ENCODE measurements at regions not wholly inside any gene's neighbourhood (a gene's known extent, or its start where the extent isn't known, plus 50 kb on each side); places are given as distances from the start of the nearest gene placed in this dataset.
"Not testable (repeated sequence)": the region's sequence is repeated elsewhere in the genome, so short reads cannot be mapped to it uniquely, and the experiment has no call there.

- no peak for DNase-seq
These were observed 119.2 kb upstream of the ANK3 start for GRCh38 chr10:60508831-60509230.

GRCh38 chr10:60508037-60508436 lies 118.4 kb upstream of the ANK3 start:
- no peak for DNase-seq

GRCh38 chr10:60502621-60503020 lies 112.9 kb upstream of the ANK3 start:
- DNase-seq, result no peak

- DNase-seq, result no peak
These were observed 109.3 kb upstream of the ANK3 start for GRCh38 chr10:60498985-60499384.

DNA sequence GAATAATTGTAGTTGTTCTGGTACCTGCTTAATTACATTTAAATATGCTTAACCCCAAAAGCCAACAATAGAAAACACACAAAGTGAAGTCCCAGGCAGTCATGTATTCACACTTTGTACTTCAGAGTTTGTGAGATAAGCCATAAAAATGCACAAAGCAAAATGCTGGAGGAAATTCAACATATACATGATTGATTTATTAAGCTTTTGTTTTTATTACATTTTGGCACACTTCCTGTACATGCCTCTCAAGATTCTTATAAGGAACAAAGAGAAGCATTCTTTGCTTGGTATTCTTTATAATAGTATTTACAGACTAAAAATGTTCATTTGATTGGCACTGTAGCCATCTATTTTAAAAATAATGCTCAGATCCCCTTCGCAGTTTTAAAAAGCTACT lies 107.7 kb upstream of the ANK3 start:
- no peak for DNase-seq

- no peak for DNase-seq
These were observed 106.5 kb upstream of the ANK3 start for GRCh38 chr10:60496181-60496580.

DNA sequence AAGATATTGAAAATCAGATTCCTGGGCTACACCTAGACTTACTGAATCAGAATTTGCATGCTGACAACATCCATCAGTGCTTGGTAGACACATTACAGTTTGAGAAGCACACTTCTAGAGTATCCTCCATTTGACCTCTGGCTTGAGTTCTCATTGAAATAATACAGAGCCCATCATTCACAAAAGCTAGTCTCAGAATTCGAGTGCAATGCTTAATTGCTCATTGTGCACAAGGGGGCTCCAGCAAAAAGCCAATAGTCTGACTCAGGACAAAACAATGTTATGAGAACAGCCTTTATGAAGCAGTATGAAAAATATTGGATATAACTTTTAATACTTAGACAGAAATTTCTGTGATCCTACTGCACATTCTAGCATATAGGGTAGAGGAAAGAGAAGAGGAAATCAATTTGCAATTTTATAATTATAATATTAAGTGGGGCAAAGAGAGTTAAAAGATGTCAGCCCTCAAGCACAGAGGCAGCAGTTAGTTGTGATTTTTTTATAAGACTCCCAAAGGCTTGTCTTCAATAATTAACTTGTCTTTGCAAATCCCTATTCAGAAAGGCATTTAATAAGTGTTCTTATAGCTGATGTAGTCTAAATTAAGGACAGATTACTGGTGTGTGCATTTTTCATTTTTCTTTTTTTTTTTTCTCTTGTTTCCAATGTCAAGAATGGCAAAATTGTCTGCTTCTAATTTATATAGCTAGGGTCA lies 105.8 kb upstream of the ANK3 start:
- no peak for DNase-seq

DNA sequence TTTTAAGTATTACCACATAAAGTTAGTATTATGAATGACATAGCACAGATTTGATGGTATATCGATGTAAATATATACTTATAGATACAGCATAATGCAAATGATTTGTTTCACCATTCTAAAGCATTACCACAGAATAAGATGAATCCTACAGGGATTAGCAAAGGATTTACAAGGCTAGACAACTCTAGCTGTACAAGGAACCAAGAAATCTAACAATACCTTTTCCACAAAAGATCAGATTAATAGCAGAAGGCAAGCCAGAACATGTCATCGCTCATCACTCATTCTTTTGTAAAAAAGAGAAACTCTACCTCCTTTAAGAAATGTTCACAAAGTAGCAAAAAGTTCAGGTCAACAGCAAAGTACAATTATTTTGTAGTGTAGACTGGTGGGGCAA lies 105.1 kb upstream of the ANK3 start:
- DNase-seq, result no peak

GRCh38 chr10:60491162-60491561 lies 101.5 kb upstream of the ANK3 start:
- no peak for DNase-seq

DNA sequence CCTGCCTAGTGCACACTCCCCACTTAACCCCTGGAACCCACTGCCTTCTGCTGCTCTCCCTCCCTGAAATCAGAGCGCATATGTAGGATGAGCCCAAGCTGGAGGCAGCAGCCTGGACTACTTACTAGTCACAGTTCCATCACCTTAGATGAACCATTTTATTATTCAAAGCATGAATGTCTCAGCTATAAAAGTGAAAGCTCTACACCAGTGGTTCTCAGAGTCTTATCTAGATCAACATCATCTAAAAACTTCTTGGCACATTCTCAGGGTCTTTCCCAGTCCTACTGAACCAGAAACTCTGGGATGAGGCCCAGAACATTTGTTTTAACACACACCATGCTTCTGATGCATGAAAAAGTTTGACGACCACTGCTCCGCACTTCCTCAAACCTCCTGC lies 100.3 kb upstream of the ANK3 start:
- DNase-seq, result no peak

- no peak for DNase-seq
These were observed 98.5 kb upstream of the ANK3 start for GRCh38 chr10:60488111-60488669.

DNA sequence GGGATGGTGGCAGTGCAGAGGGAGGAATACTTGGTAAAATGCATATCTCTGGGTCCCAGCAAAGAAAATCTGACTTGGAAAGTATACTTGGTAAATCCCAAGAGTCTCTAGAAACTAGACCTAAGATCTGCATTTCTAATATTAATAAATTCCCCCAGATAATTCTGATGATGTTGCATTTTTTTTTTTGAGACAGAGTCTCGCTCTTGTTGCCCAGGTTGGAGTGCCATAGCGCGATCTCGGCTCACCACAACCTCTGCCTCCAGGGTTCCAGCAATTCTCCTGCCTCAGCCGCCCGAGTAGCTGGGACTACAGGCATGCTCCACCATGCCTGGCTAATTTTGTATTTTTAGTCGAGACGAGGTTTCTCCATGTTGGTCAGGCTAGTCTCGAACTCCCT lies 97.9 kb upstream of the ANK3 start:
- DNase-seq, result no peak

GRCh38 chr10:60485025-60485424 lies 95.3 kb upstream of the ANK3 start:
- no peak for DNase-seq

- no peak for DNase-seq
These were observed 91.3 kb upstream of the ANK3 start for GRCh38 chr10:60480865-60481563.

GRCh38 chr10:60479305-60480020 lies 89.8 kb upstream of the ANK3 start:
- no peak for DNase-seq

DNA sequence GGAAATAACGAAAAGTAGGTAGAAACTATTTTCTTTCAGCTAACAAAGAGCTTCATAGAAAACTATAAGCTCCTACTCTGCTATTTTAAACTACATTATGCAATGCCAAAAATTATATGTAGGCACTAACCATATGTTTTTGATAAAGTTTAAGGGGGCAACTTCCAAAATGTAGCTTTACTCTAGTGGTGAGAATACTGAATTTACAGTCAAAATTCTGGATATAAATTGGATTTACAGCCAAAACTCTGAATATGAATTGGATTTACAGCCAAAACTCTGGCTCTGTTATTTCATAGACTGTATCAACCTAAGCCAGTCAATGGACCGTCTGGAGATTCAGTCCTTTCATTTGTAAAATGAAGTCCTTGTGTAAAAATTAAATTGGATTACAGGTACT lies 86.8 kb upstream of the ANK3 start:
- no peak for DNase-seq

GRCh38 chr10:60473557-60473956 lies 83.9 kb upstream of the ANK3 start:
- no peak for DNase-seq

GRCh38 chr10:60470091-60470490 lies 80.4 kb upstream of the ANK3 start:
- no peak for DNase-seq

- not testable (repeated sequence) for DNase-seq
These were observed 79.5 kb upstream of the ANK3 start for GRCh38 chr10:60469147-60469546.

GRCh38 chr10:60467202-60467546 lies 77.5 kb upstream of the ANK3 start:
- DNase-seq, result no peak

GRCh38 chr10:60466267-60467201 lies 76.9 kb upstream of the ANK3 start:
- DNase-seq, result no peak

GRCh38 chr10:60465801-60466200 lies 76.1 kb upstream of the ANK3 start:
- no peak for DNase-seq

DNA sequence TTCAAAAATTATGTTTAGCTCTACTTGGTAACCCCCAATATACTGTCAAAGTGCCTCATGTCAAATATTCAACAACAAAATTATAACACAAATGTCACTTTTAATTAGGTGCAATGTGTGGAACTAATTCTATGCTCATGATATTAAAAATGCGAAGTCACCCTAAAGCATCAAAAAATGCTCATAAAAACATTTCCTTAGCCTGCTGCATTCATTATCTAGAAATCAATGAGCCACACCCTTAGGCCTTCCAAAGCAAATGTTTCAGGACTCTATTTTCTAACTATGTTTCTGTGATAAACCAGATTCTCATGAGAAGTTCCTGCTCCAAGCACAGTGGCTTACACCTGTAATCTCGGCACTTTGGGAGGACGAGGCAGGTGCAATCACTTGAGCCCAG lies 75.0 kb upstream of the ANK3 start:
- DNase-seq, result no peak
